Gastroesophageal sphincter (tissue), 3 donors: ENCODE measurements at regions not wholly inside any gene's neighbourhood (a gene's known extent, or its start where the extent isn't known, plus 50 kb on each side); places are given as distances from the start of the nearest gene placed in this dataset.

ENCODE experiments used
- EP300 ChIP-seq: sonication (generic); formaldehyde crosslinking; IDR thresholded peaks from one replicate; pipeline ENCODE4 v1.6.1; 2017; ENCODE audit warnings: antibody characterized with exemption, mild to moderate bottlenecking
- POLR2A ChIP-seq, 2 donors: fragments of 450-650 bp; IDR thresholded peaks; one replicate each; pipeline ENCODE4 v1.6.1; 2017; ENCODE audit warnings: antibody characterized with exemption in 2 of 2, mild to moderate bottlenecking in 2 of 2, moderate library complexity in 1 of 2
- POLR2AphosphoS5 ChIP-seq: sonication (generic); formaldehyde crosslinking; IDR thresholded peaks from one replicate; pipeline ENCODE4 v1.6.1; 2017; ENCODE audit warnings: antibody characterized with exemption
- TF ChIP-seq, protein P1 (sequence below), 4 experiments: fragments of 200-600 bp in 2 of 4; fragments of 450-650 bp in 2 of 4; sonication (generic) in 1 of 4; IDR thresholded peaks; one replicate each; pipeline ENCODE4 v1.5.1; 2017 to 2019; ENCODE audit warnings: antibody characterized with exemption in 4 of 4, mild to moderate bottlenecking in 2 of 4, moderate library complexity in 2 of 4

DNA sequence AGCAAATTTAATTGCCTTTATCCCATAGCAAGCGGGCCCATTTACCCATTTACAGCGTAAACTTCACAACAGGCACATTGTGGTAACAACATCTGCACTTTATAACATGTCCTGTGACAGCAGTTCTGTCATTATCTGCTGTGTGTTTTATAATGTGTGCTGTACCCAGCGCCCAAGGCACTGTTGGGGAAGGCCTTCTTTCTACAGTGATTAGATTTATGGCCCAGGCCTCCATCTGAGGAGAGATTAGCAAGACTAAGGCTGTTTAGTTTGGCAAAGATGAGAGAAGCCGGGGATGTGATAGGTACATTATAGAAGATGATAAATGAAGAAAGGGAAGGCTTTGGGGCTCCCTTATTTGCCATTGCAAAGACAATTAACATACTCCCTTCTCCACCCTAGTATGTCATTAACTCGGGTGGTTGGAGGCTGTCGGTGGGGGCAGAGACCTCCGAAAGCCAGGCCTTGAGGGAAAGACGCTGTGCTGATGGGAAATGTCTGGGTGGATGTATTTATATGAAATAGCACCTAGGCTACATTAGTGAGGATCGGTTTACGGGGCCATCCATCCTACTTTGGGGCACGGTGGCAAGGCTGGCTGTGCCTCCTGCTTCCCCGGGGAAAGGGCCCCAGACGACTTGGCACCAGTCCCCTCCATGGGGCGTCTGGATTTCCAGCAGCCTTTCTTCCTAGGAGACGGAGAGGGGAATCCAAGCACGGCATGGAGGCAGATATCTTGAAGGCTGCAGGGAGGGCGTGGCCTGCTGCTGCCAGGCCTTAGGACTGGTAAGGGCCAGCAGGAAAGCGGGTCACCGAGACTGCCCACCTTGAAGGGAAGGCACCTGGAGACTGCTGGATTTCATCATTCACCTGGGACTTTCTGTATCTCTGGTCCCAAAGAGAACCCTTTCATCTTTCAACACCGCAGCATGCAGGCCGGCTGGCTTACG lies 64.3 kb upstream of the PTCH1 start:
- TF ChIP-seq POLR2AphosphoS5, result no peak
- TF ChIP-seq, protein P1, sequence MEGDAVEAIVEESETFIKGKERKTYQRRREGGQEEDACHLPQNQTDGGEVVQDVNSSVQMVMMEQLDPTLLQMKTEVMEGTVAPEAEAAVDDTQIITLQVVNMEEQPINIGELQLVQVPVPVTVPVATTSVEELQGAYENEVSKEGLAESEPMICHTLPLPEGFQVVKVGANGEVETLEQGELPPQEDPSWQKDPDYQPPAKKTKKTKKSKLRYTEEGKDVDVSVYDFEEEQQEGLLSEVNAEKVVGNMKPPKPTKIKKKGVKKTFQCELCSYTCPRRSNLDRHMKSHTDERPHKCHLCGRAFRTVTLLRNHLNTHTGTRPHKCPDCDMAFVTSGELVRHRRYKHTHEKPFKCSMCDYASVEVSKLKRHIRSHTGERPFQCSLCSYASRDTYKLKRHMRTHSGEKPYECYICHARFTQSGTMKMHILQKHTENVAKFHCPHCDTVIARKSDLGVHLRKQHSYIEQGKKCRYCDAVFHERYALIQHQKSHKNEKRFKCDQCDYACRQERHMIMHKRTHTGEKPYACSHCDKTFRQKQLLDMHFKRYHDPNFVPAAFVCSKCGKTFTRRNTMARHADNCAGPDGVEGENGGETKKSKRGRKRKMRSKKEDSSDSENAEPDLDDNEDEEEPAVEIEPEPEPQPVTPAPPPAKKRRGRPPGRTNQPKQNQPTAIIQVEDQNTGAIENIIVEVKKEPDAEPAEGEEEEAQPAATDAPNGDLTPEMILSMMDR (IDR thresholded peaks at IDR 0.05), result no peak
- TF ChIP-seq POLR2A (IDR thresholded peaks at IDR 0.05), result no peak
- no peak for TF ChIP-seq EP300
